NCI-H128 (cell line): ENCODE measurements at regions not wholly inside any gene's neighbourhood (a gene's known extent, or its start where the extent isn't known, plus 50 kb on each side); places are given as distances from the start of the nearest gene placed in this dataset.

Experiments used
- DNase-seq: peaks from one replicate; lab custom pipeline; 2025; ENCODE audit not compliant: unreplicated experiment; lab: John Stamatoyannopoulos, UW

DNA sequence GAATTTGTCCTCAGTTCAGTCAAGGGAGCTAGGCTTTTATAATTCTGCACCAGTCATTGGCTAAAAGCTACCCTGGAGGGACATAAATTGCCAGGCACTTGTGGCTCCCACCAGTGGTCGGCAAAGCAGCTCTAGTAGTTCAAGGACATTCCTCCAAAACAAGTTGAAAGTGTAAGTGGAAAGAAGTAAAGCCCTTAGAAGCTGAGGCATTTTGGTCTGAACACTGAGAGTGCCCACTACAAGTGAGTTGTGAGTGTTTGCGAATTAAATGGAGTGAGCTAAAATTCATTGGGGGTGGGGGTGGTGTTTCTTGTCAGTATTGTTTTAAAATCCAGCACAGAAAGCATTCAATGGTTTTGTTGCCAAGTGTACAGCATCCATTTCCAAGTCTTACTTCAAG, 879.9 kb upstream of the CDH2 start:
- no peak for DNase-seq

DNA sequence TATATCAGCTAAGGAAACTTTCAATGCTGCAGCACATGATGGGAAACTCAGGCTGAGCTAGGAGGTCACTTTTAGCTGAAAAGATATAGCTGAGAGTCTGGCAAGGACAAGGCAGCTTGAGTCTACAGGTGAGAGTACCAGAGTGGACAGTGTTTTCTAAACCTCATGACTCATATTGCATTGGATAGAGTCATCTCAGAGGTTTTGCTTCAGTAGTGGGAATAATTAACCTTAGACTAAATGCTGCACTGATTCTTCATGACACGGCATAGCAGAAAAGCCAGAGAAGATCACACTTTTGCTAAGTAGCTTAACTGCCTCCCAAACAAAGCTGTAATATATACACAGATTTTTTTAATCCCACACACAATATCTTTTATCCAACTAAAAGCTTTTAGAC, 865.0 kb upstream of the CDH2 start:
- no peak for DNase-seq

DNA sequence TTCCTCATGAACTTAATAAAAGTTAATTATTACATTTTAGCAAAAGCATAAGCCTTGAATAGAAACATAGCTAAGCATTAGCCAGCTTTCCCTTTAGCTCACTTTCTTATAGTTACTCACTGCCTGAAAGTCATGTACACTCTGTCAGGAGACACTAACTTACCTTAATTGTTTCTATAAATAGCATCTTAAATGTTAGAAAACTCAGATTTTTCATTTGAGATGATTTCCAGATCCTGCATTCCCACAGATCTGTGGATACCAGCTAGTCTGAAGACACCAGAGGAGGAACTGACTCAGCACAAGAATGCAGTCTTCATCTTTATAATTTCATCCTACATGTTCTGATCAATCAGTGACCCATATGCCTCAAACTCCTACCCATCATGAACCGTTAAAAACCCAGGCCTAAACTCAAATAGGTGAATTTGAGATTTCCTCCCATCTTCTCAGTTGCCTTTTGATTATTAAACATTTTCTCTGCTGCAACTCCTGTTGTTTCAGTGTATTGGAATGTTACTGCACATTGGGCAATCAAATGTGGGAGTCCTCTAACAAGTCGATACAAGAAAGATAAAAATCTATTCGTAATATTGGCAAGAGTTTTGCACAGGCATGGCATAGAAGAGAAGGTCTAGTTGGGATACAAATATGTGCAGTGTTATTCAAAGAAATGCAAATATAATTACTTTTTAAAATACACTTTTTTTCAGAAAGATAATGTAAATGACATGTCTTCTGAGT, 857.4 kb upstream of the CDH2 start:
- no peak for DNase-seq

DNA sequence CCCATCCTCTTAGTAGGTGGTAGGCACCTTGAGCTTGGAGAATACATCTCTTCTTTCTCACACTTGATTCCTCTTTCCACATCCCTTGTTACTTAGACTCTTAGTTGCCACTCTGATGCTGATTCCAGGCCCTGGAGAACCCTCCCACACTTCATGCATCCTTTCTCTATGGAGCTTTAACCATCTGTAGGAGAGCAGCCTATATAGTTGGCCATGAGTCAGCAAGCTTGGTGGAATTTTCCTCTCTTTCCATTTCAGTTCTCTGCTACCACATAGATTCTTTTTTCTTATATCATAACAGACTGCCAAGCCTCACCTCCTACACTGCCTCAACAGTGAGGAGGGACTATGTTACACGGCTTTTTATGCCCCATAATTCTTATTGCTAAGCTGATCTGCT, 851.6 kb upstream of the CDH2 start:
- no peak for DNase-seq

DNA sequence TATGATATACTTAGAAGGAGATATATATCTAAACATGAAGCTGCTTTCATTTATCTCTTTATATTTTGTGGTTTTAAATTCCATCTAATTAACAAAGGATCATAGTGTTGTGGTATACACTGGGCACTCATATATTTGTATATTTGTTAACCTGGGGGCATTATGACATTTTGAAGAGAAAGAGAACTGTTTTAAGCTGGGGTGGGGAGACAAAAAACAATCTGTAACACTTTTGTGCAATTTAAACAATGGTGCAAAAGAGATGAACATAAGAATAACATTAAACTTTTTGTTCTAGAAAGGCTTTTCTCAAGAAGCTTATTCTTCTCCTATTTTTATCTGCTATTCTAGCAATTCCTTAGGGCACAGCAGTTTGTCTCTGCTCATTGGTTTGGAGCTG, 842.0 kb upstream of the CDH2 start:
- no peak for DNase-seq

DNA sequence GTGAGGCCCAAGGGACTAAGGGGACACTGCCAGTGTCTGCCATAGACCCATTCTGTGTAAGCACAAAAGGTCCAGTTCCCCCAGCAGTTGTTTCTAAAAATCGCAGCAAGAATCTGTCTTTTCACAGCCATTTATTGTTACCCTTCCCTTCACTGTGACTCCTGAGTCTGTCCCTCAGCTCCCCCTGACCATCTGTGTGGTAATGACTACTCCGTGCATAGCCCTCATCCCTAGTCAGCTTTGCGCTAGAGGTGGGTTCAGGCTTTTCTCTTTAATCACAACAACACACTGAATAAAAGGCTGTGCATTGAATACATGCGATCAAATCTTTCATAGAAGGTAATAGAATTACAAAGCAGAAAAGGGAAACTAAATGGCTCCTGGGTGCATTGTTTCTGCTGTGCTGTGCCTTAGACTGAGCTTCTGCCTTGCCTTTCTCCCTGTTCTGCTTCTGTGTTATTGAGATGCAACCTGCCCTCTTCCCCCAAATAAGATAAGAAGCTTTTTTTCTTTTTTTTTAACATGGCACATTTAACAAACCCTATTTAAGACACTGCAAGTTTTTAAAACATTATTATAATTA, 836.0 kb upstream of the CDH2 start:
- DNase-seq = no peak

DNA sequence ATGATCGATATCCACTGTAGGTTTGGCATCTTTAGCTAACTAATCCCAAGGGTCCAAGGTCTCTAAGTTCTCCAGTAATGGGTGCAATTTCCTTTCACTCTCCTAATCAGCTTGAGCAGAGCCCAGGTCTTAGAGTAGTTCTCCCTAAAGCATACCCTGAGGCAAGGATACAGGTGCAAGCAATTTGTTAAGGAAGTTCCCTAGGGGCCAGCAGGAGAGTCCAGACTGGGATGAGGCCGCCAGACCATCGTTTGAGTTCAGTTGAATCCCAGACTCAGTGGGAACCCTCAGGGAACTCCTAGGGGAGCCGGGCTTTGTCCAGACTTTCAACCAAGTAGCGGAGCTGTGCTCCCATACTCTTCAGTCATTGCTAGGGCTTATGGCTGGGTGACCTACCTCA, 835.4 kb upstream of the CDH2 start:
- no peak for DNase-seq

DNA sequence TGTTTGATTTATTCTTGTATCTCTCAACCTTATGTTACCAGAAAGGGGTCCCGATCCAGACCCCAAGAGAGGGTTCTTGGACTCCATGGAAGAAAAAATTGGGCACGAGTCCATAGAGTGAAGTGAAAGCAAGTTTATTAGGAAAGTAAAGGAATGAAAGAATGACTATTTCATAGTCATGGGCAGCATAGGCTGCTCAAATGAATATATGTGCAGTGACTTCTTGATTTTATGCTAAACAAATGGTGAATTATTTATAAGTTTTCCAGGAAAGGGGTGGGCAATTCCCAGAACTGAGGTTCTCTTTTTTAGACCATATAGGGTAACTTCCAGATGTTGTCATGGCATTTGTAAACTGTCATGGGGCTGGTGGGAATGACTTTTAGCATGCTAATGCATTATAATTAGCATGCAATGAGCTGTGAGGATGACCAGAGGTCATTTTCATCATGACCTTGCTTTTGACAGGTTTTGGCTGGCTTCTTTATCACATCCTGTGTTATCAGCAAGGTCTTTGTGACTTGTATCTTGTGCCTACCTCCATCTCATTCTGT, 832.4 kb upstream of the CDH2 start:
- DNase-seq = no peak

DNA sequence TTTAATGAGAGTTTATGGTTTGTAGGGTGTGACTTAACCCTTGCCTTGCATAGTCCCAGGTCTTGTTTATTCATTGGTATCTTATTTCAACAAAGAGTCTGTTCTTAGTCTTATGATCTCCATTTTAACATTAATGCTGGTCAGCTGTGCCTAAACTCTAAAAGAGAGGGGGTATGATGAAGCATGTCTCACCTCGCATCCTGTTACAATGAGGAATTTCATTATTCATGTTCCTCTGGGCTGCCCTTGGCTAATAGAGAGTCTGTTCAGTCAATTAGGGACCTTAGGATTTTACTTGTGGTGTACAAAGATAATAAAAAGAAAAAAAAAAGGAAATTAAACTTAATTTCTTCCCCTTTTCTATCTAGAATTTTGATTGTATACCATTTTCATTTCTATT, 831.9 kb upstream of the CDH2 start:
- DNase-seq = no peak

DNA sequence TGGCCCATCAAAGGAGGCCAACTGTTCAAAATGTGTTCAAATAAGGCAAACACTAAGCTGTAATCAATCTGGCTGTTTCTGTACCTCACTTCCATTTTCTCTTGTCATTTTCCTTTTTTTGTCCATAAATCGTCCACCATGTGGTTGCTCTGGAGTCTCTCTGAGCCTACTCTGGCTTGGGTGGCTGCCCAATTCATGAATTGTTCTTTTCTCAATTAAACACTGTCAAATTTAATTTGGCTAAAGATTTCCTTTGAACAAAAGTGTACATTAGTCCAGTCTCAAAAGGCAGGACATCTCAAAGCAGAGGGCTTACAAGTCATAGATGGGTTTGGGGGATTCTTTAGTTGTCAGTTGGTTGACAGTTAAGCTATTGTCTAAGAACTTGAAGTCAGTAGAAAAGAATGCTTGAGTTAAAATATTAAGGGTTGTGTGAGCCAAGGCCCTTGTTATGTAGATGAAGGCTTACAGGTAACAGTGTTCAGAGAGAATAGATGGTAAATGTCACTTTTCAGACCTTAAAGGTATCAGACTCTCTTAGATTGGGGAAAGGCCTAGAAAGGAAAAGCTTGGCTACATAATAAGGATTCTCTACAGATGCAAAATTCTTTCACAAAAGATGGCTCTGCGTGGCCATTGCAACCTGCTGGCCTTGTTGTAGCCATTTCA, 831.2 kb upstream of the CDH2 start:
- no peak for DNase-seq

DNA sequence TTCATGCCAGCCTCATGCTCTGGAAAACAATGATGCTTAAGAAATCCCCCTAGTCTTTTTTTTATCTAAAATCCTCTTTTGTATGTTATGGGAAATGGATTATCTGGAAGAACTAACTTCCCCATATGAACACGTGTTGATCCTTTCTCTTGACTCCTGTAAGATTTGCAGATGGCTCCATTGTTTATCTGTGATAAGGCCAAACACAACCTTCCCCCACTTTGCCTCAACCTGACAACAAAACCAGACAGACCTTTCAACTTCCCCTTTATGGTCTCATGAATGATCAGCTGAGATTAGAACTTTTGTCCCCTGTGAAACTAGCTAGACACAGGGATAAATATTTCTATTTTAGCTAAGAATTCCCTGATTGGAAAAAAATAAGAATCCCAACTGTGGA, 828.0 kb upstream of the CDH2 start:
- no peak for DNase-seq

DNA sequence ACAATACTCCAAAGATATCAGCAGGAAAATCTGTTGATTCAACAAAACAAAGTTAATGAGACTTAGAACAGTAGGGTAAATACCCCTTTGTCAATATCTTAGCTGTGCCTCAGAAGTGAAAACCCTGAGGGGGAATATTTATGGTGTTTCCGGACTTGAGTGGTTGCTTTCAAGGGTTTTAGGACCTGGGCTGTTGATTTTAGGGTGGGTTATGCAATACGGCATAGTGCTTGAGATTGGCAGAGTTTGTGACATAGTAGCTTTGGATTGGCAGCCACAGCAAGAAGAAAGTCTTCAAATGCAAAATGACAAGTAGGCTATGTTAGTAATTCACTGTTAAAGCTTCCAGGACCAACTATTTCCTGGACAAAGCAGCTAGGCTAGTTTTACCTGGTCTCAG, 826.3 kb upstream of the CDH2 start:
- no peak for DNase-seq

DNA sequence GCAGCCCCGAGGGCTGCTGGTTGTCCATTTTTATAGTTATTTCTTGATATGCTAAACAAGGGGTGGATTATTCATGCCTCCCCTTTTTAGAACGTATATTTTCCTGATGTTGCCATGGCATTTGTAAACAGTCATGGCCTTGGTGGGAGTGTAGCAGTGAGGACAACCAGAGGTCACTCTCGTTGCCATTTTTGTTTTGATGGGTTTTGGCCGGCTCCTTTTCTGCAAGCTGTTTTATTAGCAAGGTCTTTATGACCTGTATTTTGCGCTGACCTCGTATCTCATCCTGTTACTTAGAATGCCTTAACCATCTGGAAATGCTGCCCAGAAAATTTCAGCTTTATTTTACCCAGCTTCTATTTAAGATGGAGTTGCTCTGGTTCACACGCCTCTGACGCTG, 825.8 kb upstream of the CDH2 start:
- DNase-seq = no peak

DNA sequence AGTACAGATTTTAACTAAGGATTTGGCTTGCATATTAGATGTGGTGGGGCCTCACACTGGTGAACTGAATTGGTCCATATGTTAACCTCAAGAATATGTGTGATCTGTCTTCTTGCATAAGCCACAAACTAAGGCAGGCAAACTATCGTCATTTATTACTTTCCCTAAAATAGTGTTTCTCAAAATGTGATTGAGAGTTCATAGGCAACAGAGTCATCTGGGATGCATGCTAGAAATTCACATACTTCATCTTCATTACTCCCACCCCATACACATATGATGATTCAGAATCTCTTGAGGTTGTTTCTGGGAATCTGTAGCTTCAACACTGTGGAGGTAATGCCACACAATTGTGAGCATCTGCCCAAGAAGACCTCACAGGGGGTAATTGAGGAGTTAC, 822.8 kb upstream of the CDH2 start:
- no peak for DNase-seq

DNA sequence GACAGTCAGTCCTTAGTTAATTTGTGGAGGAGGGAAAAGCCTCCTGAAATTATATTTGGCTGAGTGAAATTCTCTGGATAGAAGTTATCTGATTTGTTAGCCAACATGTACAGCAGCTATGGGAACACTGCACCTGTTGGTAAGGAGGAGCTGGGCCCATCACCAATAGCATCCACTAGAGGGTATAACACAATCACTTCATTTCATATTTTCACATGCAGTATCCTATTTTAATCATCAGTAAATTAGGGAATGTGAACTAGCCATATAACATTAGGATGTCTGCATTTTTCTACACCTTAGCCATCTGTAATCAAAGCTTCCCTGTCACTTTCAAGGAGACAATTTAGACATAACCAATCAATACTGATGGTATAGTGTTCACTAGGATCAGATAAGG, 818.4 kb upstream of the CDH2 start:
- DNase-seq = no peak

DNA sequence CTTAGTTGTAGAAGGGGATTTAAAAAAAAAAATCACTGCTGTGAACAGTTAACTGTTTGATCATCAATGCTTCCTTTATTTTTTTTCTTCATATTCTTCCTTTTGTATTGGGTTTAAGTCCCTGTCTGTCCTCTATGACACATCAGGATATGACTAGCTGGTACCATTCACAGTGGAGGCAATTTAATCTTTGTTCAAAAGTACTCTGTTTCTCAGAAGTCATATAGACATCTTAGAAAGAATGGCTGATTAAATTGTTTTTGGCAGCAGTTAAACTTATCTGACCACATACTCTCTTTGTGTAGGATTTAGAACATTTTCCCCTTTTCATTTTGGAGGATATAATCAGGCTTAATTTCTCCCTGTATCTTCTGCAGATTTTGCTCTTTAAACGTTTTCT, 807.8 kb upstream of the CDH2 start:
- no peak for DNase-seq

DNA sequence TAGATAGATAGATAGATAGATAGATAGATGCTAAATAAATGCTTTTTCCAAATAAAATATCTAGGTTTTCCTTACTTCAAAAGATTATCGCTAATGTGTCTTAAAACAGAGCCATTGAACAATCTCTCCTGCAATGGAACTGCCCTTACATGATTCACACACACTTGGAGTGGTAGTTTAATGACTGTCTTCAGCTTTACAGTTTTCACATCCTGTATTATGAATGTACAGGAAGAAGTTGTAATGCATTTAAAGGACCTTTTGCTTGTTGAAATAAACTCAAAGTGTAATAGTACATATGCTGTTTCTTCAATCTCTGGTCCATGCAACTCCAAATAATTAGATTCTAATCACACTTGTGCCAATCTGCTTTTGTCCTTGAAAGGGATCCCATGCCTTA, 797.6 kb upstream of the CDH2 start:
- DNase-seq = no peak

DNA sequence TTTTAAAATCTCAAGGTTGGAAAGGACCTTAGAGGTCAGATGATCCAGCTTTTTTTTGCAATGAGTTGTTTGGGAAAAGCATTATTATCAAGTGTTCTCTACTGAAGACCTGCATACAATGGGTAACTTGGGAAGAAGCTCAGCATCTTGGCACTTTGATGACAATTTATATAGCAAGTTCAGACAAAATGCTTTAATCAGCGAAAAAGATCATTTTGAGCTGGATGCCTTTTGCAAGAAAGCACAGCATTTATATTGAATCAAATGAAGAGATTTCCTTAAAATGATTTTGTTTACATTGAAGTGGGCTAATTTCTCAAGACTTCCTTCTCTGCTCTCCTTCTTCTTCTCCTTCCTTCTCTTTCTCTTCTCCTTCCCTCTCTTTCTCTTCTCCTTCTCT, 796.4 kb upstream of the CDH2 start:
- DNase-seq = no peak

DNA sequence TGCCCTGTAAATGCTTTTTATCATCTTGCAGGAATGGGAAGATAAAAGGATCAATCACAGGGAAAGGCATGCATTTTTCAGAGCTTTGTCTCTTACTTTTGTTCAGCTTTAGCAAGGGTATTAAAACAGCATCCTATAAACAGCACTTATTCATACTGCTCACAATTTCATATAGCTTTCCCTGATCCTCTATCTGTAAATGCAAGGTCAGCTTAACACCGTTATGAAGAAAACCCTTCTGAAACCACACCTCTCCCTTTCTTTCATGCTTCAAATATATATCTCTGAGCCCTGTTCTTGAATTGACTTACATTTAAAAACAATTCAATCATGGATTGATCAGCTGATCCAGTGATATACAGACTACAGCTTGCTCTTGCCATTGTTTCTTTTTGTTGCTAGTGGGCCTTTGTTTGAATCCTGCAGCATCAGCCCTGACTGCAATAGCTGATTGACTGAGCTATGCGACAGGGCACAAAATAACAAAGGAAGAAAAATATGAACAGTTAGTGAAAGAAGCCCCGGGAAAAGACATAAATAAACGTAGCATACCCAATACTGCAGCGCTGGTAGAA, 795.5 kb upstream of the CDH2 start:
- no peak for DNase-seq

DNA sequence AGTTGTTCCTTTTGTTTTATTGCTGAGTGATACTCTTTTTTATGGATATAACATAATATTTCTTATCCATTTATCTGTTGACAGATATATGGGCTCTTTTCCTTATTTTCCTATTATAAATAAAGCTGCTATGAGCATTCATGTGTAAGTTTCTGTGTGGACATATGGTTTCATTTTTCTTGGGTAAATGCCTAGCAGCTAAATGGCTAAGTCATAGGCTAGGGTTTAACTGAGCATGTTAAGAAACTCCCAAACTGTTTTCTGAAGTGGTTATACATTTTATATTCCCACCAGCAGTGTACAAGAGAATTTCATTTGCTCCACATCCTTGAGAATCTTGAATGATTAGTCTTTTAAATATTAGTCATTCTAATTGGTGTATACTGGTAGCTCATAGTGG, 786.6 kb upstream of the CDH2 start:
- DNase-seq = no peak

DNA sequence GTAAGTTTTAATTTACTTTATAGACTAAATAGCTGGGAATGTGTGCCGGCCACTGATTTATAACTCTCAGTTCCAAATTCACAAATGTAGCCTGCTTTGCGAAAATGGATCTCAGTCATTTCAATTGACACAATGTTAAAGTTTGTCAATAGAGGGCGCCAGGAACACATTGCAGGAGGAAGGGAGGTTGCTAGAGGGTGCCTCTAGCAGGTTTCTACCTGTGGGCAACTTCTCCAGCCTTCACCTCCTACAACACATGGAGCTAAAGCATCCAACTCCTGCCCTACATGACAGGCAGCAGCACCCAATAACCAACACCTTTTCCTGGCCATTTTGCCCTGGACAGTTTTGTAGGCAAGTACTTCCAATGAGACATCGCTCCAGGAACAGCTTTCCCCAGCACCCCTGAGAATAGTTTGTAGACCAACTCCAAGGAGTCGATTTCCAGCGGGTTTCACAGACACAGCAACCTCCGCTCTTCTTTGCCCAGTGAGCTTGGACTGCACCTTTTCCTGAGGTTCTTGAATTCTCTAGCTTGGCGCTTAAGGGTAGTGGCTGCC, 784.8 kb upstream of the CDH2 start:
- DNase-seq = peak; percentile 61

DNA sequence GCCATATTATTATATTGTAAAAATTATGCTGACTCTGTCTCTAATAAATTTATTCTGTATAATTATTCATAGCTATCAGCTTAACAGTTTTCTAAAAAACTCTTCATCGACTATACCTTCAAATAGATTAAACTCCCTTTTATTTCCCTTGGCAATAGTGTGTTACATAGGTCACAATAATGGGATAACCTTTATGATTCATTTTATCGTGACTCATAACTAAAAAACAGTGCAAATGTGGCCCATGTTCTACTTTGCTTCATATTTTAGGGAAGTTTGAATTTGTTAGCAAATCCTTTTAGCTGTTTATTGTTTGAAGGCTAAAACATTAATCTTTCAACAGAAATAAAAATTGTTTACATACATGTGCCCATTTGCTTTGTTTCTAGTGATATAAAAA, 783.2 kb upstream of the CDH2 start:
- DNase-seq = no peak
